ENCODE measurements at regions not wholly inside any gene's neighbourhood (a gene's known extent, or its start where the extent isn't known, plus 50 kb on each side); places are given as distances from the start of the nearest gene placed in this dataset.

DNA sequence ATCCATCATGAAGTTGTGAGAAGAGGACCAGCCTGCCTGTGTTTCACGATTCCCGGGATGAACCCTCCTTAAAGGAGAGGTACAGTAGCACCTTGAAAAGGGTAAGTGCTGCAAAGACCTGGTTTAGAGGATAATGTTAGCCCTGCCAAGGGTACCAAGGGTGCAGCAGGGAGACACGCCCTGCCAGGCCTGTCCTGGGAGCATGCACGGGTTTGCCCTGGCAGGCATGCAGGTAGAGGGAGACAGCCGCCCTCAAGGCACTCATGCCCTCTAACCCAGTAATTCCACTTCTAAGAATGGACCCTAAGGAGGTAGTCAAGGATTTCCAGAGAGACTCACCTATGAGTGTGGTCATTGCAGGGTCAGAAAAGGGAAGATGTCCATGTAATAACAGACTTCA lies 65.0 kb downstream of the DIO3 start:
- POLR2A ChIA-PET (ENCODE audit: partially characterized antibody): no interaction called here
- Histone ChIP-seq H2BK20ac (ENCODE audit: low read length) (no peak overlapping the region), H2BK12ac (ENCODE audit: low read depth, low read length) (no peak overlapping the region), H2BK15ac (ENCODE audit: low read length) (no peak overlapping the region), H3K36me3 (ENCODE audit: control insufficient read depth in 2 of 4, insufficient read depth in 4 of 4, low read length in 3 of 4) (no peaks in the 10 kb centered on the region), H3K9me3 (ENCODE audit: insufficient read depth in 2 of 2, low read depth in 1 of 2, low read length in 1 of 2) (no peaks in the 10 kb centered on the region), H4K8ac (ENCODE audit: extremely low read depth, insufficient read depth, low read length) (no peak overlapping the region), H4K20me1 (replicated peaks in 1 of 2; ENCODE audit: control insufficient read depth in 1 of 2, insufficient read depth in 2 of 2, low read length in 2 of 2) (no peaks in the 10 kb centered on the region), H2BK5ac (ENCODE audit: low read depth, low read length) (no peak overlapping the region), H4K91ac (replicated peaks; ENCODE audit: insufficient read length, low read length) (no peak overlapping the region), H3K23me2 (ENCODE audit: low read depth, low read length) (peaks cover 4% of the 10 kb centered on the region; the same call in 1 of the 2 replicates), H4K5ac (ENCODE audit: insufficient read length, low read depth, low read length) (no peak overlapping the region), H2AFZ (ENCODE audit: low read length) (no peak overlapping the region), H3K4me2 (ENCODE audit: insufficient read depth in 1 of 2, low read depth in 2 of 2, low read length in 2 of 2) (no peak overlapping the region), H3K23ac (ENCODE audit: insufficient read length) (no peak overlapping the region), H3K56ac (replicated peaks; ENCODE audit: insufficient read length, low read depth, low read length) (no peak overlapping the region), H3K27ac (ENCODE audit: low read depth, low read length) (no peak overlapping the region), H3K18ac (ENCODE audit: extremely low read depth, low read length) (no peak overlapping the region), H2BK120ac (replicated peaks; ENCODE audit: low read depth, low read length) (no peak overlapping the region), H3K27me3 (replicated peaks in 1 of 4; ENCODE audit: control insufficient read depth in 3 of 4, extremely low read depth in 1 of 4, insufficient read depth in 3 of 4, low read length in 3 of 4) (peaks cover 0 to 12% (median 9%) of the 10 kb centered on the region in 4 experiments; a peak in 6 of 7 replicates), H3K4me3 (ENCODE audit: extremely low read depth in 1 of 4, insufficient read depth in 2 of 4, low read depth in 3 of 4, low read length in 4 of 4) (no peak overlapping the region), H3K4me1 (replicated peaks in 1 of 4; ENCODE audit: control insufficient read depth in 3 of 4, insufficient read depth in 4 of 4, low read length in 3 of 4) (peaks cover 0 to 15% (median 7%) of the 10 kb centered on the region in 4 experiments; a peak in 5 of 7 replicates), H3K79me1 (ENCODE audit: low read depth, low read length) (no peaks in the 10 kb centered on the region), H3K4ac (replicated peaks; ENCODE audit: insufficient read length, low read depth, low read length) (no peak overlapping the region), H3K79me2 (ENCODE audit: control insufficient read depth in 1 of 2, insufficient read depth in 2 of 2, low read length in 2 of 2) (no peaks in the 10 kb centered on the region), H3K14ac (ENCODE audit: insufficient read length) (no peak overlapping the region), H2AK5ac (ENCODE audit: low read depth, low read length) (no peak overlapping the region), H3K9ac (replicated peaks in 1 of 4; ENCODE audit: extremely low read depth in 1 of 4, low read depth in 3 of 4, low read length in 3 of 4) (no peak overlapping the region)
- FAIRE-seq (no peak), DNase-seq (ENCODE audit: low read depth in 1 of 2, low spot score in 2 of 2) (no peak)
- TF ChIP-seq TBP (IDR thresholded peaks at IDR 0.05; ENCODE audit: low read depth, low read length) (no peak), POU5F1 (IDR thresholded peaks at IDR 0.05; ENCODE audit: low read depth, low read length) (no peak), POLR2A (IDR thresholded peaks at IDR 0.05; ENCODE audit: control extremely low read depth in 1 of 2, low read depth in 2 of 2, low read length in 2 of 2) (no peak), CHD2 (IDR thresholded peaks at IDR 0.05; ENCODE audit: low read length) (no peak), JUND (IDR thresholded peaks at IDR 0.05; ENCODE audit: low read length) (no peak), FOSL1 (IDR thresholded peaks at IDR 0.05; ENCODE audit: insufficient read depth, low read depth, low read length) (no peak), HDAC6 (IDR thresholded peaks at IDR 0.05; ENCODE audit: low read depth, low read length) (no peak), CHD1 (IDR thresholded peaks at IDR 0.05; ENCODE audit: low read depth, low read length) (no peak), ZNF274 (IDR thresholded peaks at IDR 0.05; ENCODE audit: borderline replicate concordance, extremely low read depth, low read length) (no peak), KDM5A (IDR thresholded peaks at IDR 0.05; ENCODE audit: low read length) (no peak), TAF7 (optimal IDR thresholded peaks at IDR 0.05; ENCODE audit: borderline replicate concordance, low read depth, low read length) (no peak), RFX5 (IDR thresholded peaks at IDR 0.05; ENCODE audit: borderline replicate concordance, low read depth, low read length) (no peak), RNF2 (IDR thresholded peaks at IDR 0.05; ENCODE audit: borderline replicate concordance, low read depth, low read length, missing control alignments, poor library complexity, severe bottlenecking) (no peak), SIN3A (conservative IDR thresholded peaks at IDR 0.05 in 1 of 2, IDR thresholded peaks at IDR 0.05 in 1 of 2; ENCODE audit: low read depth in 1 of 2, low read length in 2 of 2) (no peak)
- CTCF ChIA-PET (ENCODE audit: partially characterized antibody): interaction anchor here (0.6 to 2.9 kb wide), 4 partner anchors 50 to 724 kb away, joined by 3 to 6 read pairs (median 4); no protein-coding TSS in a partner anchor
- 83% methylated on average over 5 of the region's 5 CpGs; no CpG with 5 or more reads in 1 of the 2 experiments for WGBS, 2 experiments (ENCODE audit: extremely low coverage in 1 of 2, insufficient coverage in 1 of 2, insufficient read length in 1 of 2, insufficient replicate concordance in 2 of 2, low coverage in 1 of 2, low lambda C conversion rate in 2 of 2, missing lambda C conversion rate in 1 of 2)
